SU-DHL-6 (cell line): ENCODE measurements at regions not wholly inside any gene's neighbourhood (a gene's known extent, or its start where the extent isn't known, plus 50 kb on each side); places are given as distances from the start of the nearest gene placed in this dataset.

ENCODE experiments used
- CTCF ChIP-seq: fragments of 200-600 bp; sonication (generic); IDR thresholded peaks from one replicate; pipeline ENCODE4 v1.5.1; 2017; ENCODE audit warnings: antibody characterized with exemption, mild to moderate bottlenecking, low read length, moderate library complexity; ENCODE audit not compliant: insufficient read depth, poor library complexity, severe bottlenecking
- EZH2phosphoT487 ChIP-seq: fragments of 200-600 bp; sonication (generic), shearing (Covaris generic); conservative IDR thresholded peaks from 2 replicates; pipeline ENCODE4 v1.6.1; 2018; ENCODE audit warnings: mild to moderate bottlenecking, antibody characterized with exemption, low read length, moderate library complexity, mixed read lengths

DNA sequence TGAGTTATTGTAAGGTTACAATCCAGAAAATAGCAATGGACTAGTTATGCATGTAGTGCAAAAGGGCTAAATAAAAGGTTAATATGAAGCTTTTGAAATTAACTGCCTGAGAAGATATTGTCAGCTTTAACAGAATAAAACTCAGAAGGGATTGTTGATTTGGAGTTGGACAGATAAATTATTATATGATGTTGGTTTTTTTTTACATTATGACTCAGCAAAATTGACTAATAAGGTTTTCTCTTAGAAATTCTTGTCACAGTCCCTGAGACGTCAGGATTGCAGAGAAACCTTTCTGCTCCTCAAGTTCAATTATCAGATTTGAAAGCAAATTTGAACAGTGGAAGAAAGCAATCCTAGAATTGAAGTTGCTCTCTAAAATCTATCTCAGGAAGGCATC is 946.9 kb downstream of the CBLN2 start:
- TF ChIP-seq CTCF (no peak), EZH2phosphoT487 (no peak)
